H1 (cell line): ENCODE measurements at regions not wholly inside any gene's neighbourhood (a gene's known extent, or its start where the extent isn't known, plus 50 kb on each side); places are given as distances from the start of the nearest gene placed in this dataset.

Source experiments
- CTCF ChIA-PET: fragments of 300-600 bp; sonication (Branson Sonifier 250); formaldehyde crosslinking; loops from one replicate; lab custom pipeline; 2021; ENCODE audit not compliant: partially characterized antibody; lab: Charles Lee
- POLR2A ChIA-PET: fragments of 300-600 bp; sonication (Branson Sonifier 250); formaldehyde crosslinking; loops from one replicate; lab custom pipeline; 2021; ENCODE audit warnings: inconsistent platforms; ENCODE audit not compliant: partially characterized antibody; lab: Charles Lee
- DNase-seq, 2 experiments: peaks; one replicate each; pipeline versions ENCODE4 v3.0.0 to v3.0.0-alpha.2; 2010 to 2022; ENCODE audit warnings: low spot score in 2 of 2, low read depth in 1 of 2, mixed read lengths in 1 of 2
- FAIRE-seq: peaks from 2 replicates; lab custom pipeline; 2011; peaks lifted over from hg19 to GRCh38; lab: Jason Lieb, UNC
- H2AFZ ChIP-seq: 2 replicates; pipeline ENCODE4 v1.8.1; 2012; ENCODE audit warnings: low read length, inconsistent platforms
- H2AK5ac ChIP-seq: 2 replicates; pipeline ENCODE4 v1.6.1; 2013; ENCODE audit warnings: low read depth, low read length
- H2BK120ac ChIP-seq: replicated peaks from 2 replicates; pipeline ENCODE3; 2013; ENCODE audit warnings: low read depth, low read length, inconsistent platforms
- H2BK12ac ChIP-seq: 2 replicates; pipeline ENCODE4 v1.6.1; 2013; ENCODE audit warnings: low read depth, low read length
- H2BK15ac ChIP-seq: 2 replicates; pipeline ENCODE4 v1.6.1; 2013; ENCODE audit warnings: low read length
- H2BK20ac ChIP-seq: 2 replicates; pipeline ENCODE4 v1.6.1; 2013; ENCODE audit warnings: low read length
- H2BK5ac ChIP-seq: 2 replicates; pipeline ENCODE4 v1.6.1; 2013; ENCODE audit warnings: low read depth, low read length
- H3K14ac ChIP-seq: 2 replicates; pipeline ENCODE4 v1.6.1; 2013; ENCODE audit warnings: inconsistent platforms; ENCODE audit not compliant: insufficient read length
- H3K18ac ChIP-seq: 2 replicates; pipeline ENCODE4 v1.6.1; 2013; ENCODE audit warnings: low read length; ENCODE audit errors: extremely low read depth
- H3K23ac ChIP-seq: 2 replicates; pipeline ENCODE4 v1.6.1; 2013; ENCODE audit warnings: inconsistent platforms; ENCODE audit not compliant: insufficient read length
- H3K23me2 ChIP-seq: 2 replicates; pipeline ENCODE4 v1.6.1; 2013; ENCODE audit warnings: low read depth, low read length
- H3K27ac ChIP-seq: 2 replicates; pipeline ENCODE4 v1.6.1; 2011; ENCODE audit warnings: low read depth, low read length, inconsistent platforms
- H3K27me3 ChIP-seq, 4 experiments: replicated peaks in 1 of 4; 1 replicate in 1 of 4; 2 replicates in 3 of 4; pipeline versions ENCODE4 v1.6.1 to v1.8.1; 2011 to 2013; ENCODE audit warnings: low read length in 3 of 4, mild to moderate bottlenecking in 3 of 4, inconsistent platforms in 2 of 4, mixed read lengths in 2 of 4, moderate library complexity in 1 of 4; ENCODE audit not compliant: control insufficient read depth in 3 of 4, insufficient read depth in 3 of 4; ENCODE audit errors: extremely low read depth in 1 of 4
- H3K36me3 ChIP-seq, 4 experiments: 2 replicates each; pipeline versions ENCODE4 v1.6.1 to v1.8.1; 2011 to 2013; ENCODE audit warnings: mild to moderate bottlenecking in 4 of 4, low read length in 3 of 4, moderate library complexity in 2 of 4, control low read depth in 1 of 4, inconsistent platforms in 1 of 4; ENCODE audit not compliant: insufficient read depth in 4 of 4, control insufficient read depth in 2 of 4
- H3K4ac ChIP-seq: replicated peaks from 2 replicates; pipeline ENCODE3; 2013; ENCODE audit warnings: low read length, low read depth, mixed read lengths, inconsistent platforms; ENCODE audit not compliant: insufficient read length
- H3K4me1 ChIP-seq, 4 experiments: replicated peaks in 1 of 4; 1 replicate in 1 of 4; 2 replicates in 3 of 4; pipeline versions ENCODE4 v1.6.1 to v1.8.1; 2011 to 2013; ENCODE audit warnings: low read length in 3 of 4, inconsistent platforms in 2 of 4, mixed read lengths in 1 of 4; ENCODE audit not compliant: insufficient read depth in 4 of 4, control insufficient read depth in 3 of 4
- H3K4me2 ChIP-seq, 2 experiments: 2 replicates each; pipeline versions ENCODE4 v1.6.1 to v1.8.1; 2011 to 2013; ENCODE audit warnings: low read depth in 2 of 2, low read length in 2 of 2, control low read depth in 1 of 2, inconsistent platforms in 1 of 2, mild to moderate bottlenecking in 1 of 2; ENCODE audit not compliant: insufficient read depth in 1 of 2
- H3K4me3 ChIP-seq, 4 experiments: fragments of 200-600, 300-600 bp in 1 of 4; sonication (generic), shearing (Covaris generic), sonication (Bioruptor Twin) in 1 of 4; 2 replicates each; pipeline versions ENCODE4 v1.5.1 to v1.8.1; 2011 to 2016; ENCODE audit warnings: low read length in 4 of 4, low read depth in 3 of 4, control low read depth in 2 of 4, inconsistent platforms in 2 of 4, mild to moderate bottlenecking in 2 of 4, mixed read lengths in 1 of 4, moderate library complexity in 1 of 4; ENCODE audit not compliant: insufficient read depth in 2 of 4; ENCODE audit errors: extremely low read depth in 1 of 4
- H3K56ac ChIP-seq: replicated peaks from 2 replicates; pipeline ENCODE3; 2013; ENCODE audit warnings: low read depth, mild to moderate bottlenecking, mixed read lengths, low read length, inconsistent platforms; ENCODE audit not compliant: insufficient read length
- H3K79me1 ChIP-seq: 2 replicates; pipeline ENCODE4 v1.6.1; 2013; ENCODE audit warnings: low read depth, low read length, control low read depth
- H3K79me2 ChIP-seq, 2 experiments: 2 replicates each; pipeline versions ENCODE4 v1.6.1 to v1.8.1; 2012 to 2013; ENCODE audit warnings: low read length in 2 of 2, mild to moderate bottlenecking in 2 of 2, inconsistent platforms in 1 of 2; ENCODE audit not compliant: insufficient read depth in 2 of 2, control insufficient read depth in 1 of 2
- H3K9ac ChIP-seq, 4 experiments: replicated peaks in 1 of 4; 1 replicate in 1 of 4; 2 replicates in 3 of 4; pipeline versions ENCODE4 v1.6.1 to v1.8.1; 2011 to 2013; ENCODE audit warnings: low read depth in 3 of 4, low read length in 3 of 4, control low read depth in 2 of 4, mild to moderate bottlenecking in 2 of 4, moderate library complexity in 2 of 4, inconsistent platforms in 1 of 4; ENCODE audit errors: extremely low read depth in 1 of 4
- H3K9me3 ChIP-seq, 2 experiments: 2 replicates each; pipeline versions ENCODE4 v1.6.1 to v1.8.1; 2012 to 2013; ENCODE audit warnings: mild to moderate bottlenecking in 2 of 2, moderate library complexity in 2 of 2, control low read depth in 1 of 2, inconsistent platforms in 1 of 2, low read depth in 1 of 2, low read length in 1 of 2, mixed read lengths in 1 of 2; ENCODE audit not compliant: insufficient read depth in 2 of 2
- H4K20me1 ChIP-seq, 2 experiments: replicated peaks in 1 of 2; 2 replicates each; pipeline versions ENCODE3 to v1.8.1; 2011 to 2013; ENCODE audit warnings: inconsistent platforms in 2 of 2, low read length in 2 of 2, mild to moderate bottlenecking in 1 of 2; ENCODE audit not compliant: insufficient read depth in 2 of 2, control insufficient read depth in 1 of 2
- H4K5ac ChIP-seq: 2 replicates; pipeline ENCODE4 v1.6.1; 2013; ENCODE audit warnings: low read length, low read depth, mixed read lengths, inconsistent platforms; ENCODE audit not compliant: insufficient read length
- H4K8ac ChIP-seq: 2 replicates; pipeline ENCODE4 v1.8.0; 2013; ENCODE audit warnings: mild to moderate bottlenecking, moderate library complexity, low read length, inconsistent platforms; ENCODE audit not compliant: insufficient read depth; ENCODE audit errors: extremely low read depth
- H4K91ac ChIP-seq: replicated peaks from 2 replicates; pipeline ENCODE3; 2013; ENCODE audit warnings: low read length, mixed read lengths, inconsistent platforms; ENCODE audit not compliant: insufficient read length
- ASH2L ChIP-seq: fragments of 200-600, 300-600 bp; sonication (generic); IDR thresholded peaks from one replicate; pipeline ENCODE4 v1.7.1; 2017; ENCODE audit warnings: low read length
- BACH1 ChIP-seq: IDR thresholded peaks from 2 replicates; pipeline ENCODE4 v1.6.1; 2012; ENCODE audit warnings: low read length, improper control_type of control experiment
- BCL11A ChIP-seq, 2 experiments: IDR thresholded peaks; one replicate each; pipeline ENCODE4 v1.6.1; 2011; ENCODE audit warnings: low read depth in 2 of 2, low read length in 2 of 2, mild to moderate bottlenecking in 2 of 2
- CTBP2 ChIP-seq: IDR thresholded peaks from 2 replicates; pipeline ENCODE4 v1.7.0; 2011; ENCODE audit warnings: borderline replicate concordance, mild to moderate bottlenecking, moderate library complexity, mixed read lengths, low read length; ENCODE audit not compliant: insufficient read depth, insufficient read length
- EGR1 ChIP-seq: IDR thresholded peaks from 2 replicates; pipeline ENCODE4 v1.6.1; 2011; ENCODE audit warnings: low read depth, low read length, borderline replicate concordance
- NANOG ChIP-seq: IDR thresholded peaks from 2 replicates; pipeline ENCODE4 v1.6.1; 2011; ENCODE audit warnings: low read length, low read depth, mild to moderate bottlenecking, inconsistent platforms; ENCODE audit not compliant: insufficient read depth, poor library complexity, severe bottlenecking
- RFX5 ChIP-seq: IDR thresholded peaks from 2 replicates; pipeline ENCODE4 v1.6.1; 2011; ENCODE audit warnings: low read depth, low read length, improper control_type of control experiment, borderline replicate concordance
- RXRA ChIP-seq: IDR thresholded peaks from 2 replicates; pipeline ENCODE4 v1.6.1; 2011; ENCODE audit warnings: low read depth, mild to moderate bottlenecking, low read length, moderate library complexity; ENCODE audit not compliant: insufficient read depth
- SAP30 ChIP-seq: fragments of 300-600 bp; sonication (generic); IDR thresholded peaks from 2 replicates; pipeline ENCODE4 v1.7.1; 2012; ENCODE audit warnings: low read length, moderate library complexity, mild to moderate bottlenecking, inconsistent platforms; ENCODE audit not compliant: insufficient read depth, insufficient replicate concordance
- SP2 ChIP-seq: IDR thresholded peaks from 2 replicates; pipeline ENCODE4 v1.6.1; 2012; ENCODE audit warnings: mild to moderate bottlenecking, low read length, inconsistent platforms
- SUZ12 ChIP-seq: fragments of 200-600 bp; sonication (generic); IDR thresholded peaks from 2 replicates; pipeline ENCODE4 v1.6.1; 2012; ENCODE audit warnings: mild to moderate bottlenecking, inconsistent platforms, low read length, moderate library complexity, mixed read lengths
- TAF1 ChIP-seq: IDR thresholded peaks from 2 replicates; pipeline ENCODE4 v1.6.1; 2011; ENCODE audit warnings: mild to moderate bottlenecking, low read depth, low read length
- TBP ChIP-seq: IDR thresholded peaks from 2 replicates; pipeline ENCODE4 v1.6.1; 2011; ENCODE audit warnings: low read depth, low read length, improper control_type of control experiment
- WGBS, 2 experiments: shearing (Covaris generic) in 1 of 2; methylation state at CpG; one replicate each; pipeline versions ENCODE4 v1.1.6 to v1.1.7; 2013 to 2015; ENCODE audit warnings: low lambda C conversion rate in 2 of 2, mixed read lengths in 2 of 2, inconsistent platforms in 1 of 2, low coverage in 1 of 2, missing lambda C conversion rate in 1 of 2; ENCODE audit not compliant: insufficient replicate concordance in 2 of 2, insufficient coverage in 1 of 2, insufficient read length in 1 of 2; ENCODE audit errors: extremely low coverage in 1 of 2, missing lambda C conversion rate in 1 of 2; 5-methylcytosine and 5-hydroxymethylcytosine counted together
- TF ChIP-seq, protein P1 (sequence below): IDR thresholded peaks from 2 replicates; pipeline ENCODE4 v1.6.1; 2012; ENCODE audit warnings: inconsistent platforms

DNA sequence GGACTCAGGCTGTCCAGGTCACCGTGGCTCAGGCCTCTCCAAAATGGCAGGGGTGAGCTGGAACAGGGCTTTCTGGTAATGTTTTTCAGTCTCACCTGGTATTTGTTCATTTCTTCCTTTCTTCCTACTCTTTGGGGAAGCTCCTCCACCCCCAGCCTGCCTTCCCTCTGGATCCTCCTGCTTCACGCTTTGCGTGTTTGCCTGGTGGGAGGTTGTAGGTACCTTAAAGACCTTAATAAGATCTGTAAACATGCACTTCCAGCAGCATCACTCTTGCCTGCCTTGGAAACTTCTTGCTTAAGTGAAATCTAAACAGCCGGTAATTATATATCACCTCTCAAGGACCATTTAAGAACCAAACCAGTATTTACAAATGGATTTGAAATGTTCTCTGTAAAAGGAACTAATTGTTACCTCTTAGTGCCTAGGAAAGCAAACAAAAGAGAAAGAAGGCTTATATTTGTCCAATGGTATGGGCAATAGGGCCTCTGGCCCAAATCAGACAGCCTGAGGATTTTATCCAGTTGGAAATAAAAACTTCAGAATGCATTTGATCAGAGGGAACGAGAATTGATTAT is 339.9 kb downstream of the CCSER2 start:
- H3K9me3 ChIP-seq, result no peaks in the 10 kb centered on the region
- no peak overlapping the region for H4K5ac ChIP-seq
- H3K56ac ChIP-seq, result no peak overlapping the region
- no peak overlapping the region for H3K4me3 ChIP-seq
- no peak overlapping the region for H2BK120ac ChIP-seq
- no peak overlapping the region for H4K8ac ChIP-seq
- peaks cover 0 to 4% (median 0%) of the 10 kb centered on the region in 4 experiments; a peak in 1 of 7 replicates for H3K4me1 ChIP-seq
- no peak overlapping the region for H2AK5ac ChIP-seq
- no peaks in the 10 kb centered on the region for H4K20me1 ChIP-seq
- no peak overlapping the region for H3K14ac ChIP-seq
- H3K27me3 ChIP-seq, result no peaks in the 10 kb centered on the region; a peak in 1 of 7 replicates
- no peak overlapping the region for H2BK15ac ChIP-seq
- H3K27ac ChIP-seq, result no peak overlapping the region
- H3K9ac ChIP-seq, result no peak overlapping the region; a peak in 1 of 7 replicates
- H3K4ac ChIP-seq, result no peak overlapping the region
- no peaks in the 10 kb centered on the region for H3K79me2 ChIP-seq
- H2BK12ac ChIP-seq, result no peak overlapping the region
- no peak overlapping the region for H4K91ac ChIP-seq
- H3K79me1 ChIP-seq, result no peaks in the 10 kb centered on the region
- H2BK5ac ChIP-seq, result no peak overlapping the region
- H2AFZ ChIP-seq, result no peak overlapping the region
- no peaks in the 10 kb centered on the region for H3K36me3 ChIP-seq
- ChIA-PET CTCF (interaction anchor here (0.7 to 3.0 kb wide), 8 partner anchors 10 to 243 kb away, joined by 3 to 14 read pairs (median 4); no protein-coding TSS in a partner anchor), POLR2A (no interaction called here)
- H3K18ac ChIP-seq, result no peak overlapping the region
- 86% methylated on average over 5 of the region's 5 CpGs; no CpG with 5 or more reads in 1 of the 2 experiments for WGBS, 2 experiments
- no peaks in the 10 kb centered on the region for H3K23me2 ChIP-seq
- no peak overlapping the region for H3K23ac ChIP-seq
- DNase-seq, result no peak
- no peak overlapping the region for H2BK20ac ChIP-seq
- H3K4me2 ChIP-seq, result no peak overlapping the region
- FAIRE-seq, result no peak
- TF ChIP-seq CTBP2, result no peak
- no peak for TF ChIP-seq RXRA
- TF ChIP-seq, protein P1, sequence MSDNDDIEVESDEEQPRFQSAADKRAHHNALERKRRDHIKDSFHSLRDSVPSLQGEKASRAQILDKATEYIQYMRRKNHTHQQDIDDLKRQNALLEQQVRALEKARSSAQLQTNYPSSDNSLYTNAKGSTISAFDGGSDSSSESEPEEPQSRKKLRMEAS, result no peak
- TF ChIP-seq RFX5, result no peak
- no peak for TF ChIP-seq BCL11A (IDR thresholded peaks at IDR 0.05; ENCODE audit: low read depth in 2 of 2, low read length in 2 of 2)
- TF ChIP-seq TAF1, result no peak
- no peak for TF ChIP-seq TBP
- no peak for TF ChIP-seq SUZ12
- no peak for TF ChIP-seq SAP30
- TF ChIP-seq NANOG, result no peak
- no peak for TF ChIP-seq ASH2L
- TF ChIP-seq SP2, result no peak
- TF ChIP-seq BACH1, result no peak
- no peak for TF ChIP-seq EGR1
